ENCODE measurements at regions not wholly inside any gene's neighbourhood (a gene's known extent, or its start where the extent isn't known, plus 50 kb on each side); places are given as distances from the start of the nearest gene placed in this dataset.

DNA sequence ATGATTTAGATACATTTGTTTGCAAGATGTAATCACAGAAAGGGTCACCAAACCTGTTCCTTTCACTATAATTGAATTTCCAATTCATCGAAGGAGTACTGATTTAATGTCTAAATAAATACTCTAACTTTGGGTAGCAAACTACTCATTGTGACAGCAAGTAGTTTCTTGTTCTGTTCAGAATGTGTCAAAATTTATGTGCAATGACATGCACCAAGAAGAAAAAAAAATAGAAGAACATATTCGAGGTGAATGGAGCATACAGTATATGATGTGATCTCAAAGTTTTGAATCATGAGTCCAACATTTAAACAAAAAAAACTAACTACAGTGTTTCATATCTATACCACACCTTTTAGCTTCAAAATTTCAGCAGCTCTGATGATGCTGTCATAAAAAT is 583.6 kb upstream of the MMS22L start:
- no peak for DNase-seq (ENCODE audit: low read depth)
- no peak for TF ChIP-seq CTCF (IDR thresholded peaks at IDR 0.05; ENCODE audit: control insufficient read depth, insufficient read depth, low read depth, low read length, missing control alignments)
- no peak overlapping the region for H3K4me3 ChIP-seq (ENCODE audit: control insufficient read depth, low read depth, low read length)

DNA sequence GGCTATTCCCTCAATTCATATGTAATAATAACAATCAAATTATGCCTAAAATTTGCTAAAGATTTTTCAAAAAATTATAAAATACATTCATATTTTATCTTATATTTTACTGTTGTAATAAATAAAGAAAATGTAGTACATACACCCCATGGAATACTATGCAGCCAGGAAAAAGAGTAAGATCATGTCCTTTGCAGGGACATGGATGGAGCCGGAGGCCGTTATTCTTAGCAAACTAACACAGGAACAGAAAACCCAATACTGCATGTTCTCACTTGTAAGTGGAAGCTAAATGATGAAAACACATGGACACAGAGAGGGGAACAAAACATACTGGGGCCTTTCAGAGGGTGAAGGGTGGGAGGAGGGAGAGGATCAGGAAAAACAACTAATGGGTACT is 584.2 kb upstream of the MMS22L start:
- no peak for TF ChIP-seq CTCF (IDR thresholded peaks at IDR 0.05; ENCODE audit: control insufficient read depth, insufficient read depth, low read depth, low read length, missing control alignments)
- H3K4me3 ChIP-seq (ENCODE audit: control insufficient read depth, low read depth, low read length) = no peak overlapping the region
- DNase-seq (ENCODE audit: low read depth) = no peak

- DNase-seq (ENCODE audit: low read depth) = no peak
- H3K4me3 ChIP-seq (ENCODE audit: control insufficient read depth, low read depth, low read length) = no peak overlapping the region
- TF ChIP-seq CTCF (IDR thresholded peaks at IDR 0.05; ENCODE audit: control insufficient read depth, insufficient read depth, low read depth, low read length, missing control alignments) = no peak
These were observed 587.3 kb upstream of the MMS22L start for GRCh38 chr6:97870273-97870672.

DNA sequence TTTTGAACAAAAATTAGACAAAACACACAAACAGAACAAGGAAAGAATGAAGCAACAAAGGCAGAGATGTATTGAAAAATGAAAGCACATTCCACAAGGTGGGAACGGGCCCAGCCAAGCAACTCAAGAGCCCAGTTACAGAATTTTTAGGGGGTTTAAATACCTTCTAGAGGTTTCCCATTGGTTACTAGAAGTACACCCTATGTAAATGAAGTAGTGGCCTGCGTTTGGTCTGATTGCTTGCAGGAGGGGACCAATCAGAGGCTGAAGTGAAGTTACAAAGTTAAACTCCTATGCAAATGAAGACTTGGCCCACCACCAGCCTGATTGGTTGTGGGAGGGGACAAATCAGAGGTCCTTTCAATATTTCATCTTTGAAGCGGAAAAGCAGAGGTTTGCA is 593.7 kb upstream of the MMS22L start:
- DNase-seq (ENCODE audit: low read depth) = no peak
- H3K4me3 ChIP-seq (ENCODE audit: control insufficient read depth, low read depth, low read length) = no peak overlapping the region
- TF ChIP-seq CTCF (IDR thresholded peaks at IDR 0.05; ENCODE audit: control insufficient read depth, insufficient read depth, low read depth, low read length, missing control alignments) = no peak

GRCh38 chr6:97882755-97883154 is 599.7 kb upstream of the MMS22L start:
- DNase-seq (ENCODE audit: low read depth) = no peak
- no peak overlapping the region for H3K4me3 ChIP-seq (ENCODE audit: control insufficient read depth, low read depth, low read length)
- TF ChIP-seq CTCF (IDR thresholded peaks at IDR 0.05; ENCODE audit: control insufficient read depth, insufficient read depth, low read depth, low read length, missing control alignments) = no peak

DNA sequence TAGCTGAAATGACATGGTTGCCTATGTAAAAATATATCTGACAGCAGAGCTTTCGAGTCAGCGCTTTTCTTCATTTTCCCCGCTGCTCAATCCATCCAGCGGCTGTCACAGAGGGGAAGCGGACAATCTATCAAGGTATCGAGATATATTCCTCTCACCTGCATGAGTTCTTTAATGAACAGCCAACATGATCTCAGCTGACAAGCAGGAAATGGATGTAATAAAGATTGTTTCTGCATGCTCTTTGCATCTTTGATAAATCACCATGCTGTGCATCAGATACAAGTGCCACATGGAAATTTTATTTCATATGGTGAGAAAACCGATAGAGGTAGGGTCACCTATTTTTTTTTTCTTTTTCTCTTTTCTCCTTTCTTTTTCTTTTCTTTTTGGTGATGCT is 602.3 kb upstream of the MMS22L start:
- no peak for TF ChIP-seq CTCF (IDR thresholded peaks at IDR 0.05; ENCODE audit: control insufficient read depth, insufficient read depth, low read depth, low read length, missing control alignments)
- no peak for DNase-seq (ENCODE audit: low read depth)
- H3K4me3 ChIP-seq (ENCODE audit: control insufficient read depth, low read depth, low read length) = no peak overlapping the region

DNA sequence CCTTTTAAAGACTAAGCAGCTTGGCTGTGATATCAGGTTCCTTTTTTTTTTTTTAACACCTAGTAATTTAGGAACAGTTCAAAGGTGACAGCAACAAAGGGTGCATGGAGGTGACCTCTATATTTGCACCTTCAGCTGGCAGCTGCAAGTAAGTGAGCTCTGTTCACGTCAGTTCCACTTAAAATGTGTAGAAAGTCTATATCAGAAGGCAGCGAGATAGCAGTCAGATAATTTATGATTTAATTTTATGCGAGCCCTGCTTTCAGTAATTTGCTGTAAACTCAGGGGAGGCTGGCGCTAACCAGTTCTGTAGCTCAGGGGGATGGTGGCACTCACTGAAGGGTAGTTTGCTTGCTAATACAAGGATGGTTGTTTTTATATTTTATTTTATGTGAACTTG is 602.8 kb upstream of the MMS22L start:
- TF ChIP-seq CTCF (IDR thresholded peaks at IDR 0.05; ENCODE audit: control insufficient read depth, insufficient read depth, low read depth, low read length, missing control alignments) = no peak
- no peak for DNase-seq (ENCODE audit: low read depth)
- no peak overlapping the region for H3K4me3 ChIP-seq (ENCODE audit: control insufficient read depth, low read depth, low read length)
